GM12892 (cell line): ENCODE measurements at regions not wholly inside any gene's neighbourhood (a gene's known extent, or its start where the extent isn't known, plus 50 kb on each side); places are given as distances from the start of the nearest gene placed in this dataset.

Experiments used
- POLR2A ChIP-seq: IDR thresholded peaks from 2 replicates; pipeline ENCODE4 v1.6.1; 2011; ENCODE audit warnings: low read depth, low read length, control low read depth
- POLR2AphosphoS5 ChIP-seq: IDR thresholded peaks from 2 replicates; pipeline ENCODE4 v1.6.1; 2011; ENCODE audit warnings: low read depth, low read length, control low read depth
- TAF1 ChIP-seq: IDR thresholded peaks from 2 replicates; pipeline ENCODE4 v1.6.1; 2011; ENCODE audit warnings: low read depth, mild to moderate bottlenecking, control low read depth, low read length, borderline replicate concordance

DNA sequence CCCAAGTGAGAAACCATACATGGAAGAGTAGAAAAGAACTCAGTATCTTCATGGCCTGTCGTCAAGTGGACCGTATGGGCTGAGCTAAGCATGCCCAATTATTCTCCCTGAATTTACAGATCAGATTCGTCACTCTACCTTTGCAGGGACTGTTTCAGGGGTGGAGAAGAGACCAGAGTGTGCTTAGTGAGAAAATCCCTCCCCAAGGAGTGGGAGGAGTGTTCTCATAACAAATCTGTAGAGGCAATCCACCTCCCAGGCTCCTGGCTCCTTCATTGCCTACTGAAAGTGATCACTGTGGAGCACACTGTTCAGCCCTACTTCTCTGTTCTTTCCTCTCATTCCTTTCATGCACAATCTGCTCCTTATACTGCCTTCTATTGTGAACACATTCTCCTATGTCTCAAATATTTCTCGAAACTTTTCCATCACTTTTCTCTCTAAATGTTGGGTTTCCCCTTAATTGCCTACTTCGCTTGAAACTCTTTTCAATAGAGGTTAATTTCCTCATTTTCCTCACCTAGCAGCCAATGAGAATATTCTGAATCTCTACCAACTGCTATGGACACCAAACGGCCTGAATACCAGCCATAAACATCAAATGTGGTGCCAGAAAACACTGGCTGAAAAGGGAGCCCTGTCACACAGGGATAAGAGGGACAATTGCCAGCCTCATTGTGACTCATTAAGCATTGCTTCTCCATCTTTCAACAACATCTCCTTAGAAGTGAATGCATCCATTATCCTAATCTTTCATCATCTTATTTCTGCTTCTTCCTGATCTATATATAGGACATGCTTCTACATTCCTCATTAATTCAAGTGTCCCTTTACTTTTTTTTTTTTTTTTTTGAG, 398.3 kb downstream of the UTRN start:
- TF ChIP-seq POLR2A: no peak
- no peak for TF ChIP-seq TAF1
- TF ChIP-seq POLR2AphosphoS5: no peak
